ENCODE measurements at regions not wholly inside any gene's neighbourhood (a gene's known extent, or its start where the extent isn't known, plus 50 kb on each side); places are given as distances from the start of the nearest gene placed in this dataset.

DNA sequence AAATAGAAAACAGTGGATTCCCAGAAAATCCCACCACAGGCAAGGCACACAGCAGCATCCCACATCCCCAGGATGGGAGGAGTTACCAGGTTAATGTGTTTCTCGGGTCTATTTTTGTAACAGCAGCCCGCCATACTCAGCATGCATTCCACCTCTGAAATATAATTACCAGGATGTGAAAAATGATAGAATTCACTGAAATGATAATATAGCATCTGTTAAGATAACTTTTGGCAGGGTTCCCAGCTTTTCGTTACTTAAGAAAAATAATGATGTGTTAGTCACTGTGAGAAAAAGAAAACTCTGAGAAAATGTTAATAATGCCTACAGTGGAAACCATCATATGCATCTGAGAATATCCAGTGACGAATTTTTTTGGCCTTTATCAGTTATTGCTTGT is 87.1 kb downstream of the VCX2 start:
- peak overlapping the region; percentile 45 to 89 (median 80) for H3K27ac Mint-ChIP-seq
- peak overlapping the region in 1 of 3 experiments; percentile 24 for H3K4me3 Mint-ChIP-seq
- TF ChIP-seq, protein P1, sequence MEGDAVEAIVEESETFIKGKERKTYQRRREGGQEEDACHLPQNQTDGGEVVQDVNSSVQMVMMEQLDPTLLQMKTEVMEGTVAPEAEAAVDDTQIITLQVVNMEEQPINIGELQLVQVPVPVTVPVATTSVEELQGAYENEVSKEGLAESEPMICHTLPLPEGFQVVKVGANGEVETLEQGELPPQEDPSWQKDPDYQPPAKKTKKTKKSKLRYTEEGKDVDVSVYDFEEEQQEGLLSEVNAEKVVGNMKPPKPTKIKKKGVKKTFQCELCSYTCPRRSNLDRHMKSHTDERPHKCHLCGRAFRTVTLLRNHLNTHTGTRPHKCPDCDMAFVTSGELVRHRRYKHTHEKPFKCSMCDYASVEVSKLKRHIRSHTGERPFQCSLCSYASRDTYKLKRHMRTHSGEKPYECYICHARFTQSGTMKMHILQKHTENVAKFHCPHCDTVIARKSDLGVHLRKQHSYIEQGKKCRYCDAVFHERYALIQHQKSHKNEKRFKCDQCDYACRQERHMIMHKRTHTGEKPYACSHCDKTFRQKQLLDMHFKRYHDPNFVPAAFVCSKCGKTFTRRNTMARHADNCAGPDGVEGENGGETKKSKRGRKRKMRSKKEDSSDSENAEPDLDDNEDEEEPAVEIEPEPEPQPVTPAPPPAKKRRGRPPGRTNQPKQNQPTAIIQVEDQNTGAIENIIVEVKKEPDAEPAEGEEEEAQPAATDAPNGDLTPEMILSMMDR (IDR thresholded peaks at IDR 0.05; ENCODE audit: unreplicated experiment in 3 of 3), result no peak
- no peaks in the 10 kb centered on the region for H3K27me3 Mint-ChIP-seq (ENCODE audit: low read depth)
- no peaks in the 10 kb centered on the region for H3K36me3 Mint-ChIP-seq (ENCODE audit: low read depth)
- peaks cover 23% of the 10 kb centered on the region for H3K4me1 Mint-ChIP-seq
- H3K9me3 Mint-ChIP-seq, result no peaks in the 10 kb centered on the region

DNA sequence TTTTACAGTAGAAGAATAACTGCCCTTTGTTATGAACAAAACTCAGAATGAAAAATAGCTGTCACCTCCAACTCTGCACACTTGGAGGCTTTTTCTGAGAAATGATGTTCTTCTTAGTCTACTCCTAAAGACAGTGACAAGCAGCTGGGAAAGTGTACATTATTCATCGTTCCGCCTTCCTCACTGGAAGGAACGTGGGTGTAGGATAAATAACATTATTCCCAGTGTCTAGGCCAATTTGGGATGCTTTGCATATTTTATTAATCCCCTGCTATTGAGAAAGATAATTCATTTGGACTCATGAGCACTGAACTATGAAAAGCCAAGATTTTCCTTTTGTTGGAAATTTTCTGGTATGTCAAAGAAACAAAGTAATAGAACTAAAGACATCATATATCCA is 87.8 kb downstream of the VCX2 start:
- Mint-ChIP-seq H3K27me3 (ENCODE audit: low read depth) (no peaks in the 10 kb centered on the region), H3K9me3 (no peaks in the 10 kb centered on the region), H3K4me1 (peaks cover 23% of the 10 kb centered on the region), H3K4me3 (peak overlapping the region in 1 of 3 experiments; percentile 7), H3K27ac (peak overlapping the region; percentile 45 to 80 (median 70)), H3K36me3 (ENCODE audit: low read depth) (no peaks in the 10 kb centered on the region)
- TF ChIP-seq, protein P1 (IDR thresholded peaks at IDR 0.05; ENCODE audit: unreplicated experiment in 3 of 3), result no peak

DNA sequence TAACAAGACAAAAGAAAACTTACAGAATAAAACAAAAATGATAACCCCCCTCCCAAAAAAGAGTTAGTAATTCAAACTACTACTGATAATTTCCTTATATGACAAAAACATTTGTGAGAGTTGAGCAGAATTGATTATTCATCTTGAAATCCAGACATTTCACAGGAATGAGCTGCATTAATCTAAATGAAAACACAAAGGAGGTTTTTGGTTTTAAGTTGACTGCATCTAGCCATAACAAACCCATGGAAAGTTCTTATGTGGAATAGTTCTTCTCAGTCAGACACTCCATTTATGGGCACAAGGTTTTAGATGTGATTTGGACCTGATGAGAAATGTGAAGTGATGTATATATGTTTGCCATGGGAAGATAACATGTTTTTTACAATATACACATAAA is 95.4 kb downstream of the VCX2 start:
- Mint-ChIP-seq H3K36me3 (ENCODE audit: low read depth) (no peaks in the 10 kb centered on the region), H3K4me3 (no peak overlapping the region), H3K9me3 (no peaks in the 10 kb centered on the region), H3K27me3 (ENCODE audit: low read depth) (no peaks in the 10 kb centered on the region), H3K27ac (no peak overlapping the region), H3K4me1 (peaks cover 4% of the 10 kb centered on the region)
- TF ChIP-seq, protein P1 (IDR thresholded peaks at IDR 0.05; ENCODE audit: unreplicated experiment in 3 of 3), result no peak

DNA sequence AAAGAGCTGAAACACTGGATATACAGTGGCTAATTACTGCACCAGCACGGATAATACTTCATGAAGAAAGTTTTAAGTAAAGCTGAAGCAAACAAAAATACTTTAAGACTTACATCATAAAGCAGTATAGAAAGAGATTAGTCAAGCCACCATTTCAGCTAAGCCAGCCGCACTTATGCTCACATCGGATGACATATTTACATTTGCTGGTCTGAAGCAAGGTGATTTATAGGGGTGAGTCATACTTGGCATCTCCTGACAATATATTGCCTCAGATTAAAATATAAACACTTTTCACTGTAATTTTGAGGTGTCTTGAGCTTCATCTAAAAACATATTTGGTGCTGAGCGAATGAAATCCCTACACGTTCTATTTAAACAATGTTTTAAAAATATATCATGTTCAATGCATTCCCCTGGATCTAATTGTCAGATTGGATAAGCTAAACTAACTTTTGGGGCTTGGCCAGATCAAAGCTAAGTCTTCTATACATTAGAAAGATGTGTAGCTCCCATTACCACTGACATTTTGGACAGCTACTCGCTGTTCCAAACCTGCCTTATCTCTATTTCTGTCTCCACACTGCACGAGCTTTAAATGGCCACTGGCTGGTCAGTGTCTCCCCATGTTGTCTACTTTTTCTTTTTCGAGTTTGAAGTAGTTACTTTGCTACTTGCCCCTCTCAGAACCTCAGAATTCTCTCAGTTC is 103.2 kb downstream of the VCX2 start:
- H3K27me3 Mint-ChIP-seq (ENCODE audit: low read depth), result no peaks in the 10 kb centered on the region
- H3K27ac Mint-ChIP-seq, result peak overlapping the region in 2 of 3 experiments; percentile 22 to 58
- no peaks in the 10 kb centered on the region for H3K9me3 Mint-ChIP-seq
- H3K36me3 Mint-ChIP-seq (ENCODE audit: low read depth), result no peaks in the 10 kb centered on the region
- TF ChIP-seq, protein P1 (IDR thresholded peaks at IDR 0.05; ENCODE audit: unreplicated experiment in 3 of 3), result no peak
- H3K4me3 Mint-ChIP-seq, result peak overlapping the region in 1 of 3 experiments; percentile 16
- H3K4me1 Mint-ChIP-seq, result peaks cover 51% of the 10 kb centered on the region

DNA sequence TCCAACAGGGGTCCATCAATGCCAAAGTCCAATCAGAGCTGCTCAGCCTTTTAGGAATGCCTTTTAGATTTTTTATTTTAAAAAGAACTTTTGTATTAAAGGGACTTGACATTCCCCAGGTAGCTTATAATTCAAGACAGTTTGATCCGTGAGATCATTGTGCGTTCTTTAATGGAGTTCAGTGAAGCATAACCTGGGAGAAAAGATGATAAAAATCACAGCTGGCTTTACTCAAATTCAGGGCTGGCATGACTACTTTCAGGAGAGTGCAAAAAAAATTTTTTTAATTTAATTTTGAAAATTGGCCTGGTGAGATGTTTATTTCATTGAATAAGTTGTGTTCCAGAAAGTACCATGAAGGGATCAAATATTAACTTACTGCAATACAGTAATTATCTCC is 118.2 kb downstream of the VCX2 start:
- peaks cover 37% of the 10 kb centered on the region for H3K4me1 Mint-ChIP-seq
- no peak overlapping the region for H3K4me3 Mint-ChIP-seq
- H3K27ac Mint-ChIP-seq, result peak overlapping the region; percentile 46 to 80 (median 54)
- no peaks in the 10 kb centered on the region for H3K9me3 Mint-ChIP-seq
- no peaks in the 10 kb centered on the region for H3K27me3 Mint-ChIP-seq (ENCODE audit: low read depth)
- TF ChIP-seq, protein P1 (IDR thresholded peaks at IDR 0.05; ENCODE audit: unreplicated experiment in 3 of 3), result no peak
- H3K36me3 Mint-ChIP-seq (ENCODE audit: low read depth), result no peaks in the 10 kb centered on the region

DNA sequence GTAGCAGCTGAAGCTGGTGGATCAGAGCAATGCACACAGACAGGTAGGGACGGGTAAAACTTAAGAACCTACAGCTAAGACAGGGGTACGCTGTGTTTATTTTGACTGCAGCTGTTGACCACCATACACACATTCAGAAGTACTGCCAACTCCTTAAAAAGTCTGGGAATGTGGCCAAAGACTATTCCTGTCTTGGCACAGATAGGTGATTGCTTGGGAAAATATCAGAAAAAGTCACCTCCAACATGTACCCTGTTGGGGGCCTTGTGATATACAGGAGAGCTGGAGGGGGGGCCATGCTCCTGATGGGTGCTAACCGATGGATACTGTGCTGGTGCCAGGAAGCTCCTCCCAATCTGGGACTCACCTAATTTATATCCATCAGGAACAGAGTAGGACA is 121.2 kb downstream of the VCX2 start:
- Mint-ChIP-seq H3K4me3 (no peak overlapping the region), H3K4me1 (peaks cover 46% of the 10 kb centered on the region)

More for the DNA sequence above, 121.2 kb downstream of the VCX2 start:
- no peaks in the 10 kb centered on the region for H3K36me3 Mint-ChIP-seq (ENCODE audit: low read depth)
- H3K27ac Mint-ChIP-seq, result peak overlapping the region in 2 of 3 experiments; percentile 11 to 39
- TF ChIP-seq, protein P1 (IDR thresholded peaks at IDR 0.05; ENCODE audit: unreplicated experiment in 3 of 3), result no peak
- H3K9me3 Mint-ChIP-seq, result peaks cover 2% of the 10 kb centered on the region
- no peaks in the 10 kb centered on the region for H3K27me3 Mint-ChIP-seq (ENCODE audit: low read depth)
